ENCODE measurements at regions not wholly inside any gene's neighbourhood (a gene's known extent, or its start where the extent isn't known, plus 50 kb on each side); places are given as distances from the start of the nearest gene placed in this dataset.
A peak's percentile ranks its signal among the peaks of the same experiment; 100 is the strongest.

DNA sequence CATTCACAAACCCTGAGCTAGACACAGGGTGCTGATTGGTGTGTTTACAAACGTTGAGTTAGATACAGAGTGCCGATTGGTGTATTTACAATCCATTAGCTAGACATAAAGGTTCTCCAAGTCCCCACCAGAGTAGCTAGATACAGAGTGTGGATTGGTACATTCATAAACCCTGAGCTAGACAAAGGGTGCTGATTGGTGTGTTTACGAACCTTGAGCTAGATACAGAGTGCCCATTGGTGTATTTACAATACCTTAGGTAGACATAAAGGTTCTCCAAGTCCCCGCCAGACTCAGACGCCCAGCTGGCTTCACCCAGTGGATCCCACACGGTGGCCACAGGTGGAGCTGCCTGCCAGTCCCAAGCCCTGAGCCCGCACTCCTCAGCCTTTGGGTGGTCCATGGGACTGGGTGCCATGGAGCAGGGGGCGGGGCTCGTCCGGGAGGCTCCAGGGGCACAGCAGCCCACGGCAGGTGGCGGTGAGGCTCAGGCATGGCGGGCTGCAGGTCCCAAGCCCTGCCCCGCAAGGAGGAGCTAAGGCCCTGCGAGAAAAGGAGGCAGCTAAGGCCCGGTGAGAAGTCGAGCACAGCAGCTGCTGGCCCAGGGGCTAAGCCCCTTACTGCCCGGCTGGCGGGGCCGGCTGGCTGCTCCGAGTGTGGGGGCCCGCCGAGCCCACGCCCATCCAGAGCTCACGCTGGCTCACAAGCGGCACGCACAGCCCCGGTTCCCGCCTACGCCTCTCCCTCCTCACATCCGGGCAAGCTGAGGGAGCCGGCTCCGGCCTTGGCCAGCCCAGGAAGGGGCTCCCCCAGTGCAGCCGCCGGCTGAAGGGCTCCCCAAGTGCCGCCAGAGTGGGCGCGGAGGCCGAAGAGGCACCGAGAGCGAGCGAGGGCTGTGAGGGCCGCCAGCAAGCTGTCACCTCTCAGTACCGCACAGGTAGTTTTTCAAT lies 1039.2 kb upstream of the CDH9 start:
- no peak for DNase-seq (ENCODE audit: low read depth in 1 of 2, low spot score in 1 of 2)
- no peak overlapping the region for H3K27ac ChIP-seq
- TF ChIP-seq, protein P1, sequence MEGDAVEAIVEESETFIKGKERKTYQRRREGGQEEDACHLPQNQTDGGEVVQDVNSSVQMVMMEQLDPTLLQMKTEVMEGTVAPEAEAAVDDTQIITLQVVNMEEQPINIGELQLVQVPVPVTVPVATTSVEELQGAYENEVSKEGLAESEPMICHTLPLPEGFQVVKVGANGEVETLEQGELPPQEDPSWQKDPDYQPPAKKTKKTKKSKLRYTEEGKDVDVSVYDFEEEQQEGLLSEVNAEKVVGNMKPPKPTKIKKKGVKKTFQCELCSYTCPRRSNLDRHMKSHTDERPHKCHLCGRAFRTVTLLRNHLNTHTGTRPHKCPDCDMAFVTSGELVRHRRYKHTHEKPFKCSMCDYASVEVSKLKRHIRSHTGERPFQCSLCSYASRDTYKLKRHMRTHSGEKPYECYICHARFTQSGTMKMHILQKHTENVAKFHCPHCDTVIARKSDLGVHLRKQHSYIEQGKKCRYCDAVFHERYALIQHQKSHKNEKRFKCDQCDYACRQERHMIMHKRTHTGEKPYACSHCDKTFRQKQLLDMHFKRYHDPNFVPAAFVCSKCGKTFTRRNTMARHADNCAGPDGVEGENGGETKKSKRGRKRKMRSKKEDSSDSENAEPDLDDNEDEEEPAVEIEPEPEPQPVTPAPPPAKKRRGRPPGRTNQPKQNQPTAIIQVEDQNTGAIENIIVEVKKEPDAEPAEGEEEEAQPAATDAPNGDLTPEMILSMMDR (IDR thresholded peaks at IDR 0.05; ENCODE audit: low read depth, low read length): no peak

DNA sequence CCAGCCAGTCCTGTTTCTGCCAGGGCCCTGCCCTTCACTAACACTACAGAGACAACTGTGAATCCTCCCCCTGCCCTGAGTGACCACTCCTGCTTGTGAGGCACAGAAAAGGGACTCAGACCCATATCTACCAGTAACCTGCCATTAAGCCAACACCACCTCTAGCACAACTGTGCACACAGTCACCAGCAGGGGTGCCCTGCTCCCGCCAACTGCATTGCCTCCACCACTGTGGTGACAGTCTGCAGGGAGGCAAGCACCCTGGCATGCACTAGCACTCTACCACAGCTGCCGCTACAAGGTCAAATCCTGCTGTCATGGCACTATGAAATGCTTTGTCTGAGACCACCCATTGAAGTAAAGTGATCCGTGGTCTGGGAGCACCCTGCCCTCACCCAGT lies 1028.5 kb upstream of the CDH9 start:
- no peaks in the 10 kb centered on the region for H3K9me3 ChIP-seq (ENCODE audit: low read depth)
- no peak for DNase-seq (ENCODE audit: low read depth in 1 of 2, low spot score in 1 of 2)
- TF ChIP-seq, protein P1 (IDR thresholded peaks at IDR 0.05; ENCODE audit: low read depth, low read length): no peak

More for the DNA sequence above, 1039.2 kb upstream of the CDH9 start:
- Histone ChIP-seq H3K4me3 (no peak overlapping the region), H3K4me1 (ENCODE audit: low read depth) (no peaks in the 10 kb centered on the region), H3K27me3 (no peaks in the 10 kb centered on the region), H3K36me3 (no peaks in the 10 kb centered on the region), H3K9me3 (ENCODE audit: low read depth) (no peaks in the 10 kb centered on the region)

DNA sequence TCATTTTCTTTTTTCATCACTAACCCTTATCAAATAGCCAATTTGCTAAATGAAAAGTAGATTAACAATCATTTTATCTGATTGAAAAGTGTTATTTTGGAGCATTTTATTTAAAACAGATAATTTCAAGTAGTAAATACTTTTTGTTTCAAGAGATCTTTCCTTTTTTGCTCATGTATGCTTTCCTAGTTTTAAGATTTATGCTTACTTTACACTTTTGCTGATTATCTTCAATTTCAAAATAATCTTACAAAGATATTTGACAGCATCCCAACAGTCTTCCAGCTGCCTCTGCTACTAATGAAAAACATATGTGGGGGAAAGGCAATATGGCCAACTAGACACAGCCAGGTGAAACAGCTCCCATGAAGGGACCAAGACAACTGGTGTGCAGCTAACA lies 1027.3 kb upstream of the CDH9 start:
- Histone ChIP-seq H3K27me3 (no peaks in the 10 kb centered on the region), H3K4me1 (ENCODE audit: low read depth) (no peaks in the 10 kb centered on the region), H3K9me3 (ENCODE audit: low read depth) (no peaks in the 10 kb centered on the region), H3K27ac (no peak overlapping the region), H3K4me3 (no peak overlapping the region), H3K36me3 (no peaks in the 10 kb centered on the region)
- TF ChIP-seq, protein P1 (IDR thresholded peaks at IDR 0.05; ENCODE audit: low read depth, low read length): no peak
- DNase-seq (ENCODE audit: low read depth in 1 of 2, low spot score in 1 of 2): no peak

More for the DNA sequence above, 1028.5 kb upstream of the CDH9 start:
- H3K27ac ChIP-seq: no peak overlapping the region
- H3K27me3 ChIP-seq: no peaks in the 10 kb centered on the region
- no peak overlapping the region for H3K4me3 ChIP-seq
- H3K36me3 ChIP-seq: no peaks in the 10 kb centered on the region
- no peaks in the 10 kb centered on the region for H3K4me1 ChIP-seq (ENCODE audit: low read depth)

DNA sequence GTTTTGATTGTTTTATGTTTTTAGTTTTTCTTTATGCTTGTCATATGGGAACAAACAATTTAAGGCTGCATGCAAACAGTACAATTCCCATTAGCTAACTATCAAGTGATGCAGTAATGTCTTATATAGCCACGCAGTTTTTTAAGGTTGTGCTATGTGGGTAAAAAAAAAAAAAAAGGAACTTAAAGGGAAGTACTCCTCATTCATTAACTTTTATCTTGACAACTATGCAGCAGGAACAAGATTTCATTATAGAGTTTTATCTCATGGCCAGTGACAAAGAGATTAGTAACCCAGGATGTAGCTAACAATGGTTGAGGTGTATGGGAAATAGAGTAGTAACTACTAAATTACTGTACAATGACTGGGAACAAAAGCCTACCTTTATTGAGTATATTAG lies 1008.2 kb upstream of the CDH9 start:
- Histone ChIP-seq H3K4me1 (ENCODE audit: low read depth) (peaks cover 9% of the 10 kb centered on the region), H3K36me3 (no peaks in the 10 kb centered on the region), H3K4me3 (no peak overlapping the region), H3K9me3 (ENCODE audit: low read depth) (no peaks in the 10 kb centered on the region), H3K27me3 (no peaks in the 10 kb centered on the region), H3K27ac (no peak overlapping the region)
- DNase-seq (ENCODE audit: low read depth in 1 of 2, low spot score in 1 of 2): peak in 1 of 2 donors; percentile 3
- TF ChIP-seq, protein P1 (IDR thresholded peaks at IDR 0.05; ENCODE audit: low read depth, low read length): no peak

DNA sequence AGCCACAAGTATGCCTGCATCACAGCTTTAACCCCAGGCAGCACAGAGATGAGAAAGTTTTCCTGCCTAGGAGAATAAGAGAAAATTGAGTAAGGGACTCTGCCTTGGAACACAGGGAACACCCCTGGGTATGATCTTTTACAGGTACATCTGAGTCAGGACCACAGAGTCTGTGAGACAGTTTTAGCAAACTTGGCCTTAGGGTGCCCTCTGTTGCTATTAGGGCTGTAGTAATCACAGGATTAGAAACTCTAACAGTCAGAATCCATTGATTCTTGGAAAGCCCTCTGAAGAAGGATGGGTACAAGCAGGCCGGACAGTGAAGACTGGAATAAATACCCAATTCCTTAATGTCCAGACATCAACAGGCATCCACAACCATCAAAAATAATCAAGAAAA lies 989.5 kb upstream of the CDH9 start:
- Histone ChIP-seq H3K4me1 (ENCODE audit: low read depth) (no peaks in the 10 kb centered on the region), H3K36me3 (no peaks in the 10 kb centered on the region), H3K27me3 (no peaks in the 10 kb centered on the region), H3K4me3 (no peak overlapping the region), H3K27ac (no peak overlapping the region), H3K9me3 (ENCODE audit: low read depth) (no peaks in the 10 kb centered on the region)
- DNase-seq (ENCODE audit: low read depth in 1 of 2, low spot score in 1 of 2): no peak
- TF ChIP-seq, protein P1 (IDR thresholded peaks at IDR 0.05; ENCODE audit: low read depth, low read length): no peak

Data from cardiac muscle cell (in vitro differentiated cells and primary cell).